Skin epidermis (tissue), 12 donors: ENCODE measurements at regions not wholly inside any gene's neighbourhood (a gene's known extent, or its start where the extent isn't known, plus 50 kb on each side); places are given as distances from the start of the nearest gene placed in this dataset.

ENCODE experiments used
- H3K27ac ChIP-seq, 21 experiments: fragments of 200-600 bp; sonication (generic) in 11 of 21; one replicate each; pipeline ENCODE4 v1.5.0; 2020; ENCODE audit warnings: mild to moderate bottlenecking in 3 of 21, inconsistent platforms in 2 of 21, moderate library complexity in 2 of 21
- H3K4me3 ChIP-seq, 7 experiments: fragments of 200-600 bp; sonication (generic) in 2 of 7; one replicate each; pipeline ENCODE4 v1.5.0; 2020; ENCODE audit warnings: inconsistent platforms in 2 of 7, mild to moderate bottlenecking in 2 of 7, moderate library complexity in 1 of 7

GRCh38 chr1:81551946-81552345 lies 248.8 kb upstream of the ADGRL2 start:
- Histone ChIP-seq H3K4me3 (no peak overlapping the region), H3K27ac (no peak overlapping the region)

GRCh38 chr1:81550753-81551152 lies 250.0 kb upstream of the ADGRL2 start:
- Histone ChIP-seq H3K4me3 (no peak overlapping the region), H3K27ac (peak overlapping the region in 5 of 21 experiments; percentile 2 to 18 (median 11))

- no peak overlapping the region for H3K27ac ChIP-seq
- no peak overlapping the region for H3K4me3 ChIP-seq
Measured at GRCh38 chr1:81549588-81550127, 251.1 kb upstream of the ADGRL2 start.

- no peak overlapping the region for H3K27ac ChIP-seq
Measured at GRCh38 chr1:81548918-81549587, 251.7 kb upstream of the ADGRL2 start.

GRCh38 chr1:81547912-81548303 lies 252.8 kb upstream of the ADGRL2 start:
- no peak overlapping the region for H3K4me3 ChIP-seq
- H3K27ac ChIP-seq, result no peak overlapping the region

More at GRCh38 chr1:81548918-81549587, 251.7 kb upstream of the ADGRL2 start:
- no peak overlapping the region for H3K4me3 ChIP-seq

GRCh38 chr1:81547261-81547911 lies 253.3 kb upstream of the ADGRL2 start:
- no peak overlapping the region for H3K4me3 ChIP-seq
- peak overlapping the region in 1 of 21 experiments; percentile 30 for H3K27ac ChIP-seq

GRCh38 chr1:81545734-81546133 lies 255.0 kb upstream of the ADGRL2 start:
- Histone ChIP-seq H3K4me3 (no peak overlapping the region), H3K27ac (no peak overlapping the region)

- no peak overlapping the region for H3K4me3 ChIP-seq
- H3K27ac ChIP-seq, result no peak overlapping the region
Measured at GRCh38 chr1:81543764-81544163, 257.0 kb upstream of the ADGRL2 start.

GRCh38 chr1:81542196-81542595 lies 258.5 kb upstream of the ADGRL2 start:
- H3K4me3 ChIP-seq, result no peak overlapping the region
- H3K27ac ChIP-seq, result no peak overlapping the region

GRCh38 chr1:81540216-81540615 lies 260.5 kb upstream of the ADGRL2 start:
- no peak overlapping the region for H3K4me3 ChIP-seq
- H3K27ac ChIP-seq, result no peak overlapping the region

GRCh38 chr1:81529014-81529413 lies 271.7 kb upstream of the ADGRL2 start:
- Histone ChIP-seq H3K4me3 (no peak overlapping the region), H3K27ac (no peak overlapping the region)

GRCh38 chr1:81525085-81525484 lies 275.6 kb upstream of the ADGRL2 start:
- no peak overlapping the region for H3K4me3 ChIP-seq
- no peak overlapping the region for H3K27ac ChIP-seq

- no peak overlapping the region for H3K4me3 ChIP-seq
Measured at GRCh38 chr1:81519987-81520386, 280.7 kb upstream of the ADGRL2 start.

GRCh38 chr1:81517987-81518386 lies 282.7 kb upstream of the ADGRL2 start:
- Histone ChIP-seq H3K27ac (no peak overlapping the region), H3K4me3 (no peak overlapping the region)

More at GRCh38 chr1:81519987-81520386, 280.7 kb upstream of the ADGRL2 start:
- H3K27ac ChIP-seq, result no peak overlapping the region

- no peak overlapping the region for H3K27ac ChIP-seq
- H3K4me3 ChIP-seq, result no peak overlapping the region
Measured at GRCh38 chr1:81513796-81514354, 286.9 kb upstream of the ADGRL2 start.

GRCh38 chr1:81512252-81513003 lies 288.3 kb upstream of the ADGRL2 start:
- Histone ChIP-seq H3K4me3 (no peak overlapping the region), H3K27ac (no peak overlapping the region)

- Histone ChIP-seq H3K4me3 (no peak overlapping the region), H3K27ac (no peak overlapping the region)
Measured at GRCh38 chr1:81511281-81511680, 289.5 kb upstream of the ADGRL2 start.

GRCh38 chr1:81510701-81511100 lies 290.0 kb upstream of the ADGRL2 start:
- Histone ChIP-seq H3K27ac (peak overlapping the region in 1 of 21 experiments; percentile 4), H3K4me3 (no peak overlapping the region)

- peak overlapping the region in 5 of 21 experiments; percentile 3 to 54 (median 29) for H3K27ac ChIP-seq
- no peak overlapping the region for H3K4me3 ChIP-seq
Measured at GRCh38 chr1:81509594-81509993, 291.1 kb upstream of the ADGRL2 start.

GRCh38 chr1:81506699-81507098 lies 294.0 kb upstream of the ADGRL2 start:
- no peak overlapping the region for H3K27ac ChIP-seq
- no peak overlapping the region for H3K4me3 ChIP-seq
